IPS DF 6.9 (cell line): ENCODE measurements at regions not wholly inside any gene's neighbourhood (a gene's known extent, or its start where the extent isn't known, plus 50 kb on each side); places are given as distances from the start of the nearest gene placed in this dataset.

Experiments
- DNase-seq: peaks from one replicate; pipeline ENCODE4 v3.0.0-alpha.2; 2013; ENCODE audit warnings: low read depth, low spot score
- H3K27ac ChIP-seq: one replicate; pipeline ENCODE4 v1.5.1; 2013; ENCODE audit warnings: low read length, control low read depth
- H3K27me3 ChIP-seq: 2 replicates; pipeline ENCODE4 v1.6.1; 2013; ENCODE audit warnings: mild to moderate bottlenecking, low read length; ENCODE audit not compliant: control insufficient read depth, insufficient read depth
- H3K36me3 ChIP-seq: 2 replicates; pipeline ENCODE4 v1.6.1; 2013; ENCODE audit warnings: low read length; ENCODE audit not compliant: control insufficient read depth, insufficient read depth
- H3K4me1 ChIP-seq: 2 replicates; pipeline ENCODE4 v1.6.1; 2013; ENCODE audit warnings: low read length; ENCODE audit not compliant: control insufficient read depth, insufficient read depth
- H3K4me3 ChIP-seq: 2 replicates; pipeline ENCODE4 v1.5.1; 2013; ENCODE audit warnings: mild to moderate bottlenecking, low read length
- H3K9me3 ChIP-seq: 2 replicates; pipeline ENCODE4 v1.6.1; 2013; ENCODE audit warnings: low read length, inconsistent platforms; ENCODE audit not compliant: control insufficient read depth, insufficient read depth
- WGBS: extraction: QIAGEN DNeasy Blood & Tissue Kit; methylation state at CpG from one replicate; pipeline ENCODE4 v1.1.7; 2013; ENCODE audit warnings: mixed read lengths, missing lambda C conversion rate; ENCODE audit not compliant: insufficient read length, insufficient coverage; 5-methylcytosine and 5-hydroxymethylcytosine counted together

GRCh38 chr11:25737071-25737675 is 594.8 kb upstream of the ANO3 start:
- Histone ChIP-seq H3K9me3 (no peaks in the 10 kb centered on the region), H3K27ac (no peak overlapping the region), H3K36me3 (no peaks in the 10 kb centered on the region), H3K4me3 (no peak overlapping the region), H3K27me3 (no peaks in the 10 kb centered on the region), H3K4me1 (no peaks in the 10 kb centered on the region)
- WGBS, result no CpG with 5 or more reads among the region's 3 CpGs
- DNase-seq, result no peak

DNA sequence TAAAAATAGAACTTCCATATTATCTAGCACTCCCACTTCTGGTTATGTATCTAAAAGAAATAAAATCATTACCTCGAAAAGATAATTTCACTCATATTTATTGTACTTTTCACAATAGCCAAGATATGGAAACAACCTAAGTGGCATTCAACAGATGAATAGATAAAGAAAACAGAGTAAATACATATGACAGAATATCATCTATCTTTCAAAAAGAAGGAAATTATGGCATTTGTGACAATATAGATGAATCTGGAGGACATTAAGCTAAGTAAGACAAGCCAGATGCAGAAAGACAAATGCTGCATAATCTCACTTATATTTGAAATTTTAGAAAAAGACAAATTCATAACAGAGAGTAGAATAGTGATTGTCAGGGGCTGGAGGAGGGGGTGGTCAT is 590.0 kb upstream of the ANO3 start:
- no peak for DNase-seq
- Histone ChIP-seq H3K4me1 (no peaks in the 10 kb centered on the region), H3K9me3 (no peaks in the 10 kb centered on the region), H3K27ac (no peak overlapping the region), H3K27me3 (no peaks in the 10 kb centered on the region), H3K36me3 (no peaks in the 10 kb centered on the region), H3K4me3 (no peak overlapping the region)
- no CpG with 5 or more reads among the region's 1 CpG for WGBS

GRCh38 chr11:25742800-25743199 is 589.1 kb upstream of the ANO3 start:
- H3K4me1 ChIP-seq, result no peaks in the 10 kb centered on the region
- no peaks in the 10 kb centered on the region for H3K36me3 ChIP-seq
- no peak overlapping the region for H3K27ac ChIP-seq
- no peaks in the 10 kb centered on the region for H3K9me3 ChIP-seq
- no peak for DNase-seq
- no peaks in the 10 kb centered on the region for H3K27me3 ChIP-seq
- no peak overlapping the region for H3K4me3 ChIP-seq

GRCh38 chr11:25755381-25755780 is 576.5 kb upstream of the ANO3 start:
- Histone ChIP-seq H3K36me3 (no peaks in the 10 kb centered on the region), H3K27ac (no peak overlapping the region), H3K9me3 (no peaks in the 10 kb centered on the region), H3K27me3 (no peaks in the 10 kb centered on the region), H3K4me1 (no peaks in the 10 kb centered on the region), H3K4me3 (no peak overlapping the region)
- WGBS, result no CpG with 5 or more reads among the region's 2 CpGs
- no peak for DNase-seq

DNA sequence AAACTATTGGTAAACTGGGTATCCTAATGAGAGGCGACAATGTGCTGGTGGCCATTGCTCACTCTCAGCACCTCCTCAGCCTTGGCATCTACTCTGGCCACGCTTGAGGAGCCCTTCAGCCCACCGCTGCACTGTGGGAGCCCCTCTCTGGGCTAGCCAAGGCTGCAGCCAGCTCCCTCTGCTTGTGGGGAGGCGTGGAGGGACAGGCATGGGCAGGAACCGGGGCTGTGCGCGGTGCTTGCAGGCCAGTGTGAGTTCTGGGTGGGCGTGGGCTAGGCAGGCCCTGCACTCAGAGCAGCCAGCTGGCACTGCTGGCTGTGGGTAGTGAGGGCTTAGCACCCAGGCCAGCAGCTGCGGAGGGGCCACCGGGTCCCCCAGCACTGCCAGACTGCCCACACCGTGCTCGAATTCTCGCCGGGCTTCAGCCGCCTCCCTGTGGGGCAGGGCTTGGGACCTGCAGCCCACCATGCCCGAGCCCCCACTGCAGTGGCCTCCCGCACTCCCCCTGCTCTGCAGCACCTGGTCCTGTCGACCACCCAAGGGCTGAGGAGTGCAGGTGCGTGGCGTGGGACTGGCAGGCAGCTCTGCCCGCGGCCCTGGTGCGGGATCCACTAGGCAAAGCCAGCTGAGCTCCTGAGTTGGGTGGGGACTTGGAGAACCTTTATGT is 575.9 kb upstream of the ANO3 start:
- Histone ChIP-seq H3K27me3 (no peaks in the 10 kb centered on the region), H3K36me3 (no peaks in the 10 kb centered on the region), H3K4me1 (no peaks in the 10 kb centered on the region), H3K4me3 (no peak overlapping the region), H3K9me3 (no peaks in the 10 kb centered on the region), H3K27ac (no peak overlapping the region)
- no CpG with 5 or more reads among the region's 23 CpGs for WGBS
- DNase-seq, result no peak

- no peak overlapping the region for H3K4me3 ChIP-seq
- no peak for DNase-seq
- WGBS, result no CpG with 5 or more reads among the region's 6 CpGs
- no peaks in the 10 kb centered on the region for H3K4me1 ChIP-seq
- no peaks in the 10 kb centered on the region for H3K9me3 ChIP-seq
- H3K27ac ChIP-seq, result no peak overlapping the region
- no peaks in the 10 kb centered on the region for H3K27me3 ChIP-seq
- no peaks in the 10 kb centered on the region for H3K36me3 ChIP-seq
Measured at GRCh38 chr11:25758145-25758661, 573.7 kb upstream of the ANO3 start.

DNA sequence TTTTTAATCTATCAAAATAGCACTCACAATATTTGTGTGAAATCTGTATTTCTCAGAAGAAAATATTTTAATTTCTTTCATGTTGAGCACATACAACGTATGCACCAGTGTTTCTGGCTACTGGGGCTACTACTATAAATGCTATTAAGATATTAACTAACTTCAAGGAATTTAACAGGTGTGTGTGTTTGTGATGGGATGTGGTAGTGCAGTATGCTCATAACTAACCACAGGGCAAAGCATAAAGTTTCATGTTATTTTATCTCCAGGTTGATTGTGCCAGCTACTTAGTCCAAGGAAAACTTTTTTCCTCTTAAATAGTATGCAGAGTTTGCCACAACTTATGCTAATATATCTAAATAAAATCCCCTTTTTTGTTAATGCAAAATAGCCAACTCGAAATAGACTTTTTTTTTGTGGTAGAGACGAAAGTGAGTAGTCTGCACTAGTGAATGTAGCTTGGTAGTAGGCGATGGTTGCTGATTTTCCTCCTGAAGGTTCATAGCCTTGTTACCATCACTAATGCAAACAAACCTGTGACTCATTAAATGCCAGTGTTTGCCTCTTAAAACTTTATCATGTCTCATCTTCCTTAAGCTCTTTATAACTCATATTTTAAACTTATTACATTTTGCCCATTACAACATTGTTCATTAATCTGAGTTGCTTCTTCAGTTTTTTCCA is 565.5 kb upstream of the ANO3 start:
- Histone ChIP-seq H3K36me3 (no peaks in the 10 kb centered on the region), H3K4me3 (no peak overlapping the region), H3K27me3 (no peaks in the 10 kb centered on the region), H3K9me3 (no peaks in the 10 kb centered on the region), H3K27ac (no peak overlapping the region), H3K4me1 (no peaks in the 10 kb centered on the region)
- no peak for DNase-seq
- WGBS, result no CpG with 5 or more reads among the region's 4 CpGs

- no CpG with 5 or more reads among the region's 3 CpGs for WGBS
- H3K36me3 ChIP-seq, result no peaks in the 10 kb centered on the region
- H3K4me3 ChIP-seq, result no peak overlapping the region
- H3K27ac ChIP-seq, result no peak overlapping the region
- no peaks in the 10 kb centered on the region for H3K9me3 ChIP-seq
- no peak for DNase-seq
- no peaks in the 10 kb centered on the region for H3K4me1 ChIP-seq
- no peaks in the 10 kb centered on the region for H3K27me3 ChIP-seq
Measured at GRCh38 chr11:25769287-25769686, 562.6 kb upstream of the ANO3 start.

DNA sequence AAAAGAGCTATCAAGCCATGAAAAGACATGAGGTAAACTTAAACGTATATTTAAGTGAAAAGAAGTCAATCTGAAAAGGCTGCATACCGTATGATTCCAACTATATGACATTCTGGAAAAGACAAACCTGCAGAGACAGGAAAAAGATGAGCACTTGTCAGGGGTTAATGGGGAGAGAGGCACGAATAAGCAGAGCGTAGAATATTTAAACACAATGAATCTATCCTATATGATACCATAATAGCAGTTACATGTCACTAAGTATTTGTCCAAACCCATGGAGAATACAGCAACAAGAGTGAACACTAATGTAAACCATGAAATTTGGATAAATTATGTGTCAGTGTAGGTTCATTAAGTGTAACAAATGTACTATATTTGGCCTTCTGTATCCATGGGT is 560.3 kb upstream of the ANO3 start:
- no CpG with 5 or more reads among the region's 4 CpGs for WGBS
- Histone ChIP-seq H3K36me3 (no peaks in the 10 kb centered on the region), H3K4me1 (no peaks in the 10 kb centered on the region), H3K9me3 (no peaks in the 10 kb centered on the region), H3K27ac (no peak overlapping the region), H3K4me3 (no peak overlapping the region), H3K27me3 (no peaks in the 10 kb centered on the region)
- DNase-seq, result no peak

DNA sequence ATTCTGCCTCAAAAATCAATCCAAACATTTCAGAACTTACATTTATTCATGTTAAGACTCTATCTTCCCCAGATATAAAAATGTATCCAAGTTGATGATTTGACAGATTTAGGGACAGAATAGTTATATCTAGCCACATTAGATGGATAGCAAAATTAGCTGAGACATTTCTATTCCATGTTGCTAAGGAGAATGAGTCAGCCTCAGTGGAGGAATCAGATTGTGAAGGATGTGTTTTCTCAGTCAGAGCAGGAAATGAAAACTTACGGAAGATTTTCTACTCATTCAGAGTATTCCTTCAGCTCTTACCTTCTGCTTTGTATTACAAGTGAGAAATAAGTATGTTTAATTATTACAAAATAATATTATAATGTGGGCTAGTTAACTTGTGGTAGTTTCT is 556.3 kb upstream of the ANO3 start:
- DNase-seq, result no peak
- Histone ChIP-seq H3K27me3 (no peaks in the 10 kb centered on the region), H3K4me3 (no peak overlapping the region), H3K9me3 (no peaks in the 10 kb centered on the region), H3K36me3 (no peaks in the 10 kb centered on the region), H3K4me1 (no peaks in the 10 kb centered on the region), H3K27ac (no peak overlapping the region)
- no CpG with 5 or more reads among the region's 1 CpG for WGBS
